GOT3 (cell line): ENCODE measurements at regions not wholly inside any gene's neighbourhood (a gene's known extent, or its start where the extent isn't known, plus 50 kb on each side); places are given as distances from the start of the nearest gene placed in this dataset.

ENCODE experiments used
- DNase-seq: peaks from one replicate; lab custom pipeline; 2025; ENCODE audit warnings: mixed read lengths; lab: John Stamatoyannopoulos, UW

GRCh38 chr3:193827871-193828270 is 234.9 kb downstream of the OPA1 start:
- no peak for DNase-seq

- DNase-seq = no peak
Observed at GRCh38 chr3:193828477-193828876, 235.5 kb downstream of the OPA1 start.

DNA sequence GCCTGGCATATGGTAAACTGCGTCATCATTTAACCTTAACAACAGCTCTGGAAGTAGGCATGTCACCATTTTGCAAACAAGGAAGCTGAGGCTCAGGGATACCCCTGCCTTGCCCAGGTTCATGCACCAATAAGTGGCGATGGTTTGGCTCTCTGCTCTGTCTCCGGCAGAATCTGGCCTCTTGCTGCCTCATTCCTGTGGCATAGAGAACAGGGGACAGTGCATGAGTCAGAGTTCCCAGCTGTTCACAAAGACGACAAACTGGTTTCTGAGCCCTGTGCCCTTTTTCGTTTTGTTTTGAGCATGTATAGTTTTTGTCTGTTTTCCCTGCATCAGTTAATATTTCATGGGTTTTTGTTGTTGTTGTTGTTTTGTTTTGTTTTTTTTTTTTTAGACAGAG is 236.8 kb downstream of the OPA1 start:
- DNase-seq = no peak

GRCh38 chr3:193830791-193831191 is 237.8 kb downstream of the OPA1 start:
- DNase-seq = no peak

GRCh38 chr3:193831495-193832455 is 238.8 kb downstream of the OPA1 start:
- no peak for DNase-seq

DNA sequence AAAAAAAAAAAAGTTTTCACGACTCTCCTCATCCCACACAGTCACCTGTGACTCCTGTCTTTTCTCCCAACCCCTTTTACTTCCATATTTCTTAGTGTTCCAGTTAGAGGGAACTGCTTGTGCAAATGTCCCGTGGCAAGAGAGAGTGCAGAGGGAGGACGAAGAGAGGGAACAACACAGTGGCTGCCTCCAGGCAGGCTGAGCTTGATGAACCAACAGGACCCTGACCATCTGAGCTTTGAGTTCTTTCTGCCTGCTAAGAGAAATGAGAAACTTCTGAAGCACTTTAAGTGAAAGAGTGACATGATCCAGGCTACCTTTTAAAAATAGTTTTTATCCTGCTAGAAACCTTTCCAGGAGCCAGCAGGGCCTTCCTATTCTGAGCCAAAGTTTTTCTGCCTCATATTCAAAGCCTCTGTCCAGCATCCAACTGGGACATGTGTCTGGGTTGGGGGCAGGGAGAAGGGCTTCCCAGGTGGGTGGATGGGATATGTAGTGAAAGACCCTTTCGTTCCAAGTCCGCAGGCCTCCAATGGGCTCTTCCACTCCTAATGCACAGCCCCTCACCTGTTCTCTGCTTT is 239.9 kb downstream of the OPA1 start:
- DNase-seq = no peak

DNA sequence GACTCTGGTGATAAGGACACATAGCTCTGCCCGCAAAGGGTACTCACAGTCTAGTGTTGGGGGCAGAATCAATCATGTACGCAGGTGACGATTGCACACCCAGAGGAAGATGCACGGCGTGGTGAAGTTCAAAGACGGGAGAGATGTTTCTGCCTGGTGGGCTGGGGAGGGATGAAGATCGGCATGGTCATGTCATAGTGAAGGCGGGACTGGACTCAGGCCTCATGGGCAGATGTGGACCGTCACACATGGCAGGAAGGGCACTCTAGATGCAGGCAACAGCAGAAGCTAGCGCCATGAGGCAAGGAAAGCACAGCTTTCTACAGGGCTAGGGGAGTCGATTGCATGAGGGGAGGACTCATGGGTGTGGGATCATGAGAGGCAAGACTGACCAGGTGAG is 240.6 kb downstream of the OPA1 start:
- no peak for DNase-seq

DNA sequence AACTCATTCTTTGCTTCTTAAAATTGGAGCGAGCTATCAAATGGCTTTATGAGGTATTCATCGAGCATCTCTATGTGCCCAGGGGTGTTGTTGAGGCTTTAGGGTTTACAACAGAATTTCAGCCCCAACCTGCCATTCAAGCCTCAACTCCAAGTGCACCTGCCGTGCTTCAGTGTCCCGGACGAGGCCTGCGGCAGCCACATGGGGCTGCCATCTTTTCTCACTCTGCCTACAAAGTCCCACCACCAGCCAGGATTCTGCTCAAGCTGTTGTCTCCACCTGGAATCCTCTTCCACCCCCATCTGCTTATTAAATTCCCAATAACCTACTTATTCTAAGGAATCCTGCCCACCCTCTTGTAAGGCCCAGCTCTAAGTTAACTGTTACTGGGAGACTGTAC is 242.4 kb downstream of the OPA1 start:
- no peak for DNase-seq

DNA sequence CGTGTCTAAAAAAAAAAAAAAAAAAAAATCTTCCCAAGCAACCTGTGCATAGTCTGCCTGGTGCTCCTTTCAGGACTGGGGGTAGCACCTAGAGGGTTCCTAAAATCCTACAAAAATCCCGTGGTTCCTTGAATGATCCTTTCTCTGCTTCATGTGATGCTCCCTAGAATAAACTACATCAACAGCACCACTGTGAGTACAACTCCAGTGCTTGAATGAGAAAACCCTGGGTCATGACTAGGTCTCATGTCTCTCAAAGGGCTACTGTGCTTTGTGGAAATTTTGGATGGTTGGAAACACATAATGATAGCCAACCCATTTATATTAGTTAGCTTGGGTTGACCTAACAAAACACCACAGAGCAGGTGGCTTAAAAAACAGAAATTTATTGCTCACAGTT is 243.5 kb downstream of the OPA1 start:
- DNase-seq = no peak

- DNase-seq = no peak
Observed at GRCh38 chr3:193836918-193837317, 243.9 kb downstream of the OPA1 start.

DNA sequence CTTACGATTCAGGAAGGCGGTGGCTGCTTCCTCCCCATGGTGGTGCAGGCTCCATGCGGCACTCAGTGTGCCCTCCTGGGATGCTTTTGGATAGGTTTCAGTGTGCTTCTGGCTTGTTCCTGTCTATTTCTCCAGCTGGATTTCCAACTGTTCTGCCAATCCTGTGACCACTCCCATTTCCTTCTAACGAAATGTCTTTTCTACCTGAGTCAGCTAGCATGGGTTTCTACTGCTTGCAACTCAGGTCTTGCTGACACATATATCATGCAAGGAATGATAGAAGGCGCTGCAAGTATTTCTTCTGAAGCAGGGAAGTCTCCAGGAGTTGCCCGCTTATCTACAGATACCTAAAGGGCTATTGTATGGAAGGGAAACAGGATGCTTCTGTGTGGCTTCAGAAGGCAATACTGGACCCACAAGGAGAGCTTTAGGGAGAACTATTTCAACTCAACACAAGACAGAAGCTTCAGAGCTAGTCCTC is 244.4 kb downstream of the OPA1 start:
- no peak for DNase-seq

DNA sequence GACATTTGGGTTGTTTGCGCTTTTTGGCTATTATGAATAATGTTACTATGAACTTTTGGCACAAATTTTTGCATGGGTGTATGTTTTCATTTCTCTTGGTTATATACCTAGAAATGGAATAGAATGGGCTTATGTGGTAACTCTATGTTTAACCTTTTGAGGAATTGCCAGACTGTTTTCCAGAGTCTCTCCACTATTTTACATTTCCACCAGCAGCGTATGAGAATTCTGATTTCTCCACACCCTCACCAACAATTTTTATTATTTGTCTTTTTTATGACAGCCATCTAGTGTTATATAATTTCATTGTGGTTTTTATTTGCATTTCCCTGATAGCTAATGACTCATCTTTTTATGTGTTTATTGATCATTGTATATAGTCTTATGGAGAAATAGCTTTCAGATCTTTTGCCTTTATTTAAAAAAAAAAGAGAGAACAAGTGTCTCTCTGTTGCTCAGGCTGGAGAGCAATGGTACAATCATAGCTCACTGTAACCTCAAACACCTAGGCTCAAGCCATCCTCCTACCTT is 247.2 kb downstream of the OPA1 start:
- no peak for DNase-seq

- DNase-seq = no peak
Observed at GRCh38 chr3:193841581-193841980, 248.6 kb downstream of the OPA1 start.

DNA sequence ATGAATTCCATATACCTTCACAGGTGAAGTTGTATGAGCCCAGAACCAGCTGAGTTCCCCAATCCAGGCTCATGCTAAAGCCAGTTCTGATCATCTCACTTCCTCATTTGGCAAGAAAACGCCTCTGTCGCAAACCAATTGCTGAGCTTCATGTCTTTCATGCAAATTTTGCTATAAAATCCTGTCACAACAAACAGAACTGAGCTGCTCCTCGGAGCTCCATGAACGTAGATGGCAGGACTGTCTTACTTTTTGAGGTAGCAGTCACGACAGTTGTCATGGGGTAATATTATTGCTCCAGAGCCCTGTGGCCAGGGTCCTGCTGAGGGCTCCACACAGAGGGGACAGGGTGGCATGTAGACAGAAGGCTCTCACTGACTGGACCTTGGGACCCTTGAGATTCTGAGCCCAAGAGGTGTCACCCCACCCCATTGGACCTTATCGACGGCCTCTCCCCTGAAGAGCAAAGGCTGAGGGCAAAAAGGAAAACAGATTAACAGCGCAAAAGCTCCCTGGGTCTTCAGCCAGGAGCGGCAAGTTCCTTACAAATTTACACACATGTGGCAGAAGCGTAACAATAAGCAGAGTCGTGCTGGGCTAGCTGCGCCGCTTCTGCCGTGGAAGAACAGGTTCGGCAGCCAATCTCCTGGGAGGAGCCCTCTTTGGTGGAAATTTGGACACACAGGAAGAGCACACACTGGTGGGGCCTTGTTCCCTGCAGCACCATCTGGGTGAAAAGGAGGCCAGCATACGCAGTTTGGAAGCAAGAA is 249.2 kb downstream of the OPA1 start:
- DNase-seq = no peak

- no peak for DNase-seq
Observed at GRCh38 chr3:193842832-193843473, 249.9 kb downstream of the OPA1 start.

GRCh38 chr3:193843474-193844301 is 250.7 kb downstream of the OPA1 start:
- no peak for DNase-seq

DNA sequence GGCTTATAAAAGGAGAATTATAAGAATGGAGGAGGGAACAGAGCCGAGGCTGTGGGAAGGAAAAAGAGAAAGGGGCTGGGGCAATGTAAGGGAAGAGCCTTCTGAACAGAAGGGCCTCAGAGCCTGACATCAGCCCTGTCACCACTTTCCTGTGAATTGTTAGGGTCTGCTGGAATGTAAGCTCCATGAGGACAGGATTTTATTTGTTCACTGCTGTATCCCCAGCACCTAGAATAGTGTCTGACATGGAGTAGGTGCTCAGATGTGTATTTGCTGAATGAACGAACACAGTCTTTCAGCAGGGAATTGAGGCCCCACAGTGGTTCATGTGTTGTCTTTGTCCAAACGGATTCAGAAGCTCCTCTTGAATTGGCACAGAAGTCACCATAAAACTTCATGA is 251.5 kb downstream of the OPA1 start:
- DNase-seq = no peak

DNA sequence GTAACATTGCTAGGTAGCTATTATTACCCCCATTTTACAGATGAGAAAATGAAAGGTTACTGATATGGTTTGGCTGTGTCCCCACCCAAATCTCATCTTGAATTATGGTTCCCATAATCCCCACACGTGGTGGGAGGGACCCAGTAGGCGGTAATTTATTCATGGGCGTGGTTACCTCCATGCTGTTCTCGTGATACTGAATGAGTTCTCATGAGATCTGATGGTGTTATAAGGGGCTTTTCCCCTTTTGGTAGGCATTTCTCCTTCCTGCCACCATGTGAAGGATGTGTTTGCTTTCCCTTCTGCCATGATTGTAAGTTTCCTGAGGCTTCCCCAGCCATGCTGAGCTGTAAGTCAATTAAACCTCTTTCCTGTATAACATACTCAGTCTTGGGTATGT is 252.1 kb downstream of the OPA1 start:
- no peak for DNase-seq

DNA sequence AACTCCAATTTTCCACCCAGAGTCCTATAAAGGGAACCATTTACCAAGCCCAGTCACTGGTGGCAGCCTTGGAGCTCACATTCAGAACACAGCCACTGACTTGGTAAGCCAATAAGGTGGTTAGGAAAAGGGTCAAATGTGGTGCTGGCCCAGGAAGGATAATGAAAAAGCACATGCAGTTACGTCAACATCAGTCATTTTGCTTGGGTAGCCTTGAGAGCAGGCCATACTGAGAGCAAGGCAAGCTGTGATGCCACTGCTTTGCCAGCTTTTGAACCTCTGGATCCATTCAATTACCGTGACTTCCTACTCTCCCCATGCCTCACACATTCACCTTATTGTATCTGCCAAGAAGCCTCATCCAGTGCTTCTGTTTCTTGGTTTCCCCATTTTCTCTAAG is 253.6 kb downstream of the OPA1 start:
- no peak for DNase-seq

GRCh38 chr3:193847402-193847801 is 254.4 kb downstream of the OPA1 start:
- DNase-seq = no peak

DNA sequence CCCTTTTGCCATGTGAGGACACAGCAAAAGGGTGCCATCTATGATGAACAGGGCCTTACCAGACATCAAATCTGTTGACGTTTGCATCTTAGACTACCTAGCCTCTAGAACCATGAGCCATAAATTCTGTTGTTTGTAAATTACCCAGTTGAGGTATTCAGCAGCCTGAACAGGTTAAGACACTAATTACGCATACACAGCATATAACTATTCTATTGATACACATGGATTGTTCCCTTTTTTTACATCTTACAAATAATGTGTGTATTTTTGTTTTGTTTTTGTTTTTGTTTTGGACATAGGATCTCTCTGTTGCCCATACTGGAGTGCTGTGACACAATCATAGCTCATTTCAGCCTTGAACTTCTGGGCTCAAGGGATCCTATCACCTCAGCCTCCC is 255.5 kb downstream of the OPA1 start:
- no peak for DNase-seq
